ENCODE measurements at regions not wholly inside any gene's neighbourhood (a gene's known extent, or its start where the extent isn't known, plus 50 kb on each side); places are given as distances from the start of the nearest gene placed in this dataset.

GRCh38 chr11:131025421-131026125 lies 109.3 kb upstream of the SNX19 start:
- DNase-seq (ENCODE audit: extremely low read depth in 1 of 4, low spot score in 3 of 4) (no peak), ATAC-seq (no peak), FAIRE-seq (no peak)
- H3K9ac ChIP-seq (ENCODE audit: insufficient read depth in 1 of 2, low read depth in 2 of 2, low read length in 2 of 2): no peak overlapping the region
- TF ChIP-seq, protein P1, sequence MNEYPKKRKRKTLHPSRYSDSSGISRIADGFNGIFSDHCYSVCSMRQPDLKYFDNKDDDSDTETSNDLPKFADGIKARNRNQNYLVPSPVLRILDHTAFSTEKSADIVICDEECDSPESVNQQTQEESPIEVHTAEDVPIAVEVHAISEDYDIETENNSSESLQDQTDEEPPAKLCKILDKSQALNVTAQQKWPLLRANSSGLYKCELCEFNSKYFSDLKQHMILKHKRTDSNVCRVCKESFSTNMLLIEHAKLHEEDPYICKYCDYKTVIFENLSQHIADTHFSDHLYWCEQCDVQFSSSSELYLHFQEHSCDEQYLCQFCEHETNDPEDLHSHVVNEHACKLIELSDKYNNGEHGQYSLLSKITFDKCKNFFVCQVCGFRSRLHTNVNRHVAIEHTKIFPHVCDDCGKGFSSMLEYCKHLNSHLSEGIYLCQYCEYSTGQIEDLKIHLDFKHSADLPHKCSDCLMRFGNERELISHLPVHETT (CRISPR knock-in tag; conservative IDR thresholded peaks at IDR 0.05 in 1 of 2, IDR thresholded peaks at IDR 0.05 in 1 of 2): no peak
- TF ChIP-seq THAP12 (CRISPR knock-in tag; IDR thresholded peaks at IDR 0.05) (no peak), SIN3A (IDR thresholded peaks at IDR 0.05; ENCODE audit: borderline replicate concordance in 2 of 2, control insufficient read depth in 1 of 2, low read depth in 2 of 2, low read length in 2 of 2) (no peak), DLX4 (CRISPR knock-in tag; IDR thresholded peaks at IDR 0.05) (no peak), STAT5A (IDR thresholded peaks at IDR 0.05; ENCODE audit: borderline replicate concordance, low read length) (no peak), NELFE (IDR thresholded peaks at IDR 0.05; ENCODE audit: insufficient read depth, insufficient read length) (no peak), DNMT1 (IDR thresholded peaks at IDR 0.05) (no peak), ETV5 (CRISPR knock-in tag; IDR thresholded peaks at IDR 0.05; ENCODE audit: low read depth) (no peak), HDAC3 (IDR thresholded peaks at IDR 0.05; ENCODE audit: borderline replicate concordance, partially characterized antibody) (no peak), NFXL1 (CRISPR knock-in tag; IDR thresholded peaks at IDR 0.05) (no peak)
- TF ChIP-seq, protein P2, sequence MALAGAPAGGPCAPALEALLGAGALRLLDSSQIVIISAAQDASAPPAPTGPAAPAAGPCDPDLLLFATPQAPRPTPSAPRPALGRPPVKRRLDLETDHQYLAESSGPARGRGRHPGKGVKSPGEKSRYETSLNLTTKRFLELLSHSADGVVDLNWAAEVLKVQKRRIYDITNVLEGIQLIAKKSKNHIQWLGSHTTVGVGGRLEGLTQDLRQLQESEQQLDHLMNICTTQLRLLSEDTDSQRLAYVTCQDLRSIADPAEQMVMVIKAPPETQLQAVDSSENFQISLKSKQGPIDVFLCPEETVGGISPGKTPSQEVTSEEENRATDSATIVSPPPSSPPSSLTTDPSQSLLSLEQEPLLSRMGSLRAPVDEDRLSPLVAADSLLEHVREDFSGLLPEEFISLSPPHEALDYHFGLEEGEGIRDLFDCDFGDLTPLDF (CRISPR knock-in tag; IDR thresholded peaks at IDR 0.05): no peak
- no peak overlapping the region for H3K4me3 ChIP-seq
- no TSS peak for BruUV-seq (replicated peaks)
- POLR2A ChIA-PET: no interaction called here
- WGBS (ENCODE audit: insufficient coverage, low coverage, missing lambda C conversion rate): under 1% methylated on average over 7 of the region's 7 CpGs
- in situ Hi-C loops (cut with MboI) (no loop called here), intact Hi-C loops (cut with micrococcal nuclease) (no loop called here)
- no peaks in the 10 kb centered on the region for H3K9me1 ChIP-seq (ENCODE audit: control insufficient read depth, insufficient read depth, low read length)
- CTCF ChIA-PET (ENCODE audit: low intra/inter-chr PET ratio): no interaction called here
- no peaks in the 10 kb centered on the region for H3K4me1 ChIP-seq (replicated peaks in 1 of 2; ENCODE audit: control insufficient read depth in 2 of 2, insufficient read depth in 2 of 2, low read length in 2 of 2)
- no peak overlapping the region for H3K27ac ChIP-seq (ENCODE audit: extremely low read depth, low read depth, low read length)
- H4K20me1 ChIP-seq (replicated peaks; ENCODE audit: control insufficient read depth, insufficient read depth, low read length): no peaks in the 10 kb centered on the region
- H3K9me3 ChIP-seq (replicated peaks; ENCODE audit: control insufficient read depth, insufficient read depth, low read depth, low read length): no peaks in the 10 kb centered on the region
- no peaks in the 10 kb centered on the region for H3K36me3 ChIP-seq (ENCODE audit: control insufficient read depth, insufficient read depth, low read length)
- H3K79me2 ChIP-seq (ENCODE audit: control insufficient read depth, insufficient read depth, low read length): no peaks in the 10 kb centered on the region
- H3K4me2 ChIP-seq (ENCODE audit: insufficient read depth, low read length): no peak overlapping the region
- no peak overlapping the region for H2AFZ ChIP-seq (ENCODE audit: low read depth, low read length)
- no peaks in the 10 kb centered on the region for H3K27me3 ChIP-seq (ENCODE audit: control insufficient read depth in 2 of 2, insufficient read depth in 2 of 2, low read length in 2 of 2)

All from K562 (cell line).